CD4-positive, alpha-beta T cell treated with Interleukin-15 for 4 hours (primary cell): ENCODE measurements at regions not wholly inside any gene's neighbourhood (a gene's known extent, or its start where the extent isn't known, plus 50 kb on each side); places are given as distances from the start of the nearest gene placed in this dataset.

ENCODE experiments used
- DNase-seq: peaks from one replicate; pipeline ENCODE4 v3.0.0-alpha.2; 2020; ENCODE audit warnings: low spot score

GRCh38 chr10:43870968-43871439 is 222.3 kb upstream of the ZNF32 start:
- no peak for DNase-seq

DNA sequence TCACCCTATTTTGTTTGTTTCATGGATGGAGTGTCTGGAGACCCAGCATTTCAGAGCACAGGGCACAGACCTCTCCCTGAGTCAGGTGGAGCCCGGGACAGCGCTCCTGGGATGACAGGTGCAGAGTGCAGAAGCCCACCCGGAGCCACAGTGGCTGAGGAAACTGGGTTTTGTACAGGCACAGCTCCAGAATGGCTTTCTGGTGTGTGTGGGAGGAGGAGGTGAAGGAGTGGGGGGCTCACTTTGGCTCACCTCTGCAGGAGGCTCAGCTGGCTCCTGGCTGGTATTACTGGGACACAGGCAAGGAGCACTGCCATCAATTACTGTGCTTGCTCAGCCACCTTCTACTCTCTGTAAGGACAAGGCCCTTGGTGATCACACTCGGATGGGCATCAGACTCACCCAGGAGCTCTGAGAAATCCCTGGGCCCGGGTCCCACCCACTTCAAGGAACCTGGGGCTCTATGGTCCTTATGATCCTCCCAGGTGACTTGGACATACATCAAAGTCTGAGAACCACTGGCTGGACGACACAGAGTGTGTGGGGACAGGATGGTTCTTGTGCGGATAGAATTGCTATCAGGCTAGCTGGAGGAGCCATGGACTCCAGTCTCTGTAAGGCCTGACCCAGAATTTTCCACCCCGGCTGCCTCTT is 221.1 kb upstream of the ZNF32 start:
- no peak for DNase-seq

GRCh38 chr10:43868952-43869351 is 220.3 kb upstream of the ZNF32 start:
- DNase-seq, result no peak

DNA sequence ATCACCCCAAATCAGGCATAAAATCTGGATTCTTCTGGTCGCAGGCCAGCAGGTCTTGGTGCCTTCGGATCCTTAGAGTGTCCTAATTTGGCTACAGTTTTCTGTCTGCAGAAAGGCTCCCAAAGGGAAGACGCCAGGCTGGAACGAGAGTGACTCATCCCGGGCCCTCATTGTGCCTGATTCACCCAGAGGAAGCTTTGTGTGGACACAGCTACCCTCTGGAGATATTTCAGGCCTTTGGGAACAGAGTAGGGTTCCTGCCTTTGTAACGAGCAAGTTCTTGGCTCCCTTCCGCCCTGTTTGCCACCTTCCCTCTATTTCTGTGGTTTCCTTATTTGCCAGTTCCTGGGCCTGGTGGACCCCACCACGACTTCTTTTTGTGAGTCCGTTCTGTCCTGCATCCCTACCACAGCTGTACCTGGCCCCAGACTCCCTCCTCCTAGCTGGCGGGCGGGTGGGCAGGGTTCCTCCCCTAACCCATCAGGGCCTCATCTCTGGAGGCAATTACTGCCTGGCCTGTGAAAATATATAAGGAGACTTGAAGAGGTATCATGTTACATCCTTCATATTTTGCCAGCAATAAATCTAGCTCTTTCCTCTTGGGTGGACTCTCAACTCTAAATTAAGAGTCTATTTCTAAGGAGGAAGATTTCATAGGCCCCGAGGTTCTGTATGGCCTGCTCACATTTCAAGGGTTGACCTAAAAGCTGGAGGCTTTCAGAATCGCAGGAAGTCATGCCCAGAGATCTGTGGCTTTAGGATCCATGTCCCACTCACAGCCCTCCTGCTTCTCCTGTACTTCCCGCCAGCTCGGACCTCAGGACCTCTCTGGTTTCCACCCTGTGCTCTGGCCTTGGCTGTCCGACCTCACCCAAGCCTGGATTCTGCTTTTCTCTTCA is 219.2 kb upstream of the ZNF32 start:
- DNase-seq, result no peak

DNA sequence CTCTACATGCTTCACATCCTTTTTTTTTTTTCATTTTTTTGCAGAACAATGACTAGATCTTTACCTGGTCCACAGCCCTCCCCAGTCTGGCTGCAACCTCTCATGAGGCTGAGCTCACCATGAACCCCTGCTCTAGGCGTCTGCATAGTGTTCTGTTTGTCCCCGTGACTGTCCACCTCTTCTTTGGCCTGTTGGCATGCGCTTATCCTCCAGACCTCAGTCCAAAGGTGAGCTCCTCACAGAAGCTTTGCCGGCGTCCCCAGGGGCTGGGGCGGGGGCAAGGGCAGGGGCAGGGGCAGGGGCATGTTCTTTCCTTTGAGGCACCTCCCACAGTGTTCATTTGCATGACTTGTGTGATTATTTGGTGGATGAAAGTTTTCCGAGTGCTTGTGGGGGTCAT is 218.4 kb upstream of the ZNF32 start:
- DNase-seq, result no peak

DNA sequence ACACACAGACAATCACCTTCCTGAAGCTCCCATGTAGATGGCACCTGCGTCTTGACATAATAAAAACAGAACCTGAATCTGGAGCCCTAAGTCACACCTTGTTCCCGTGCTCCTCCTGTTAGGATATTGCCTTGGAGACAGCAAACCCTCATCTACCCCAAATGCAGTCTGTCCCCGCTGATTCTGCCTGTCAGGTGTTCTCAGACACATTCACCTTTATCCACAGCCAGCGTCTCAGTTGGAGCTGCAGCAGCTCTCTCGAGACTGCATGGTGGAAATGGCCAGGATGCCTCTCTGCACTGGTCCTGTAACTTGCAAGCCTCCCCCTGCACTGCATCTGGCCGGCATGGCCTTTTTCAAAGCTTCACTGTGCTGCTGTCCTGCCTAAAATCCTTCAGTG is 218.0 kb upstream of the ZNF32 start:
- no peak for DNase-seq

GRCh38 chr10:43865265-43866135 is 216.8 kb upstream of the ZNF32 start:
- DNase-seq, result no peak

- DNase-seq, result no peak
Measured at GRCh38 chr10:43864656-43865055, 216.0 kb upstream of the ZNF32 start.

DNA sequence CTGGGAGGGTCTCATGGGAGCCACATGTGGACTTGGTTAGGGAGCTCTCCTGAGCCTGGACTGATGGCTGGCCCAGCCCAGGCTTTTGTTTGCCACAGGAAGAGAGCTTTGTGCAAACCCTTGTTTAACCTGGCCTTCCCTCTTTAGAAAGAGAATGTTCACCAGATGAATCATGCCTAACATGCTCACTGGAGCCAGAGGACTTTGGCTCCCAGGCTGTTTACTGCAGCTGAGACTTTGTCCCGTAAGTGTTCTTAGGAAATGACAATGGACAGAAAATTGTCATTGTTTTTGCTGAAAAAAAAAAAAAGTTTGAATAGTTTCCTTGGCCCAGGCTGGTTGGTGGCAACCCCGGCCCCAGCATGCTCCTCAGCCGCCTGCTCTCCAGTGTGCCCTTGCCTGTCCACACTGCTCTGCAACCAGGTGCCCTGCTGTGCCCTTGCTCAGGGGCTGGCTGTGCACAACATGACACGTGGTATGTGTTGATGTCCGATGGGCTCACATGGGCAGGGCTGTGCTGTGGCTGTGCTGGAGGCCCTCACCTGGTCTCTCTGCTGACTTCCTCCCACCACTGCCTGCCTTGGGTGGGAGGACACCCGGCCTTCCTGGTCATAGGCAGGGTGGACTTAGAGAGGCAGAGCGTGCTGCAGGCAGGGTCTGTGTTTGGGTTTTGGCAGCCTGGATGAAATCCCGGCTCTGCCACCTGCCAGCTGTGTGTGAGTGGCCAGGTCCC is 215.3 kb upstream of the ZNF32 start:
- DNase-seq, result no peak

DNA sequence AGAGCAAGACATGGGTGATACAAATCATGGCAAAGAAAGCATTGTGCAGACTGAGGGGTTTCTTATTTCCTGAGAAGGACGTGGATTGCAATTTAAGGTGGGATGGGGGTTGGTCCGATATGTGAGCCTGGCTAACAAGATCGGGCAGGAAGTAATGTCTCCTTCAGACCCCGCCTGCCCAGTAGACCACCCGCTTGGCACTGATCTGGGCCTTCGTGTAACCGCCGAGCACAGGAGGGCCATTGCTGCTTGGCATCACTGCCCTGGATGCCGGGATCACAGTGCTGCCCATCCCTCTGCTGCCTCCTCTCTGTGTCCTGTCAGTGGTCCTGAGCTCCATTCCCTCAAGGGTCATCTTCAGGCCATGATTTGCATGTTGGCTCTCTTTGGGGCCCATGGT is 214.6 kb upstream of the ZNF32 start:
- DNase-seq, result no peak

GRCh38 chr10:43862756-43863155 is 214.1 kb upstream of the ZNF32 start:
- DNase-seq, result no peak

GRCh38 chr10:43861966-43862751 is 213.5 kb upstream of the ZNF32 start:
- DNase-seq, result no peak

DNA sequence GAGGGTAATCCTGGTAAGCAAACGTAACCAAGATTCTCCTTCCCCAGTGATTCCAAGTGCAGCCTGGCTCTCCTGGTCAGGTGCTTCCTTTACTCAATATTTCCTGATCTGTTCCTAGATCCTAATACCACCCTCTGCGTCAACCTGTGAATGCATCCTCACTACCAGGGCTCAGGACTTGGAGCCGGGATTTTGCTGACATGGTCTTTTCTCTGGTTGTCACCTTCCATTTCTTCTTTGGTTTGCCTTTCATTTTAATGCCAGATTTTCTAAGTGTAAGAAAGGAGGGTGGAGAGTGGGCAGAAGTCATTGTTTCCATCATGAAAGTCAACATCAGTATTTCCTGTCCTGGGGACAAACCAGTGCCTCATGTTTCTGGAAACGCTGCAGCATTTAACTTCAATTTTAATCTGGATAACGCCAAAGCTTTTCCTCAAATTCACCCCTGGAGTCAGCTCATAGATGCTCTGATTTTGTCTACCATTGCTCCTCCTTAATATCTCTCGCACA is 210.4 kb upstream of the ZNF32 start:
- no peak for DNase-seq

GRCh38 chr10:43857931-43858315 is 209.2 kb upstream of the ZNF32 start:
- DNase-seq, result no peak

- no peak for DNase-seq
Measured at GRCh38 chr10:43857206-43857930, 208.7 kb upstream of the ZNF32 start.

- no peak for DNase-seq
Measured at GRCh38 chr10:43856299-43856698, 207.6 kb upstream of the ZNF32 start.

- no peak for DNase-seq
Measured at GRCh38 chr10:43855667-43856210, 207.1 kb upstream of the ZNF32 start.

DNA sequence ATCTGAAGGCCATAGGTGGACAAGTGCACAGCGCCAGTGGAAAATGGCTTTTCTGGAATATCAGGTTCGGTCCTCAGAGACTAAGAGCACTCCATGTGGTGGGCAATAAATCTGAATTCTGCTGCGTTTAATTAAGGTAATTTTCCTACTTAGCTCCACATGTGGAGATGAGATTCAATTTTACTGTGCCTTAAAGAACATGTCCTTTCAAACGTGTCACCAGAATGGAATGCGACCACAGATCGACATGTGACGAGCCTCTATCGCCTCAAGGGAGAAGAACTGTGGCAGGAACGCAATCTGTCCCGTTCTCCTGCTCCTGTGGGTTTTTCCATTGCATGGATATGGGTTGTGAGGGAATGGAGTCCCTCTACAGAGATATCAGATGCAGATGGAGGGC is 205.3 kb upstream of the ZNF32 start:
- no peak for DNase-seq

DNA sequence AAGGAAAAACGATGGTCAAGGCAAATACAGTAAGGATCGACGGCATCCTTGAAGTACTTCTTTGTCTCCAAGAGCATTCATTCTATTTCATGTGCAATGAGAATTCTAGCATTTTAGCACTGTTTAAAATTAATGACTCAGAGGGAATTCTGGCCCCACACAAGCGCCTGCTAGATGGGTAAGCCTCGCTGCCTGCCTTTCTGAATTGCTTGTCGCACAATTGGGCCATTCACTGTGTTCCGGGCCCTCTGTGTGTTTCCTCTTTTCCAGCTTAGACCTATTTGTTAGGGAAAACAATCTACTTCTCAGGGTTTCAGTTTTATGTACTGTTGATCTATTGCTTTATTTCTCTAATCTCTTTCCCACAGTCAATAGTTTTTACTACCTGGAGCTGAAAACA is 204.7 kb upstream of the ZNF32 start:
- DNase-seq, result no peak
